HepG2 (cell line): ENCODE measurements at regions not wholly inside any gene's neighbourhood (a gene's known extent, or its start where the extent isn't known, plus 50 kb on each side); places are given as distances from the start of the nearest gene placed in this dataset.
"Not testable (repeated sequence)": the region's sequence is repeated elsewhere in the genome, so short reads cannot be mapped to it uniquely, and the experiment has no call there.

Source experiments
- CHD4 ChIP-seq: fragments of 200-600 bp; sonication (generic); IDR thresholded peaks from 2 replicates; pipeline ENCODE4 v1.7.0; 2017; ENCODE audit warnings: mild to moderate bottlenecking, low read length, borderline replicate concordance
- XRCC5 ChIP-seq: fragments of 200-400 bp; formaldehyde crosslinking; optimal IDR thresholded peaks from 2 replicates; pipeline ENCODE3; 2017; ENCODE audit warnings: mild to moderate bottlenecking, low read length

- not testable (repeated sequence) for TF ChIP-seq CHD4, XRCC5
Measured at GRCh38 chr16:19955084-19955483, 70.4 kb upstream of the GPRC5B start.
